Keratinocyte (primary cell): ENCODE measurements at regions not wholly inside any gene's neighbourhood (a gene's known extent, or its start where the extent isn't known, plus 50 kb on each side); places are given as distances from the start of the nearest gene placed in this dataset.

Experiments used
- DNase-seq: peaks from one replicate; pipeline ENCODE4 v3.0.0-alpha.2; 2011; ENCODE audit warnings: low read depth, missing footprints, low spot score
- FAIRE-seq: peaks from 2 replicates; lab custom pipeline; 2011; peaks lifted over from hg19 to GRCh38; lab: Jason Lieb, UNC
- H2AFZ ChIP-seq: 2 replicates; pipeline ENCODE4 v1.6.0; 2012; ENCODE audit warnings: low read length, control low read depth, inconsistent platforms; ENCODE audit not compliant: control insufficient read depth
- H3K27ac ChIP-seq: 2 replicates; pipeline ENCODE4 v1.5.1; 2011; ENCODE audit warnings: low read length; ENCODE audit not compliant: control insufficient read depth, insufficient read depth
- H3K27me3 ChIP-seq: 3 replicates; pipeline ENCODE4 v1.6.0; 2011; ENCODE audit warnings: low read length; ENCODE audit not compliant: control insufficient read depth, insufficient read depth; ENCODE audit errors: extremely low read depth
- H3K36me3 ChIP-seq, 2 experiments: 2 replicates in 1 of 2; 3 replicates in 1 of 2; pipeline ENCODE4 v1.5.1; 2011; ENCODE audit warnings: low read length in 2 of 2, mild to moderate bottlenecking in 1 of 2; ENCODE audit not compliant: control insufficient read depth in 2 of 2, insufficient read depth in 2 of 2; ENCODE audit errors: extremely low read depth in 1 of 2
- H3K4me1 ChIP-seq: 3 replicates; pipeline ENCODE4 v1.5.1; 2011; ENCODE audit warnings: low read length; ENCODE audit not compliant: control insufficient read depth, insufficient read depth; ENCODE audit errors: extremely low read depth
- H3K4me2 ChIP-seq: 3 replicates; pipeline ENCODE4 v1.6.0; 2011; ENCODE audit warnings: low read depth, low read length; ENCODE audit not compliant: control insufficient read depth, insufficient read depth; ENCODE audit errors: extremely low read depth
- H3K4me3 ChIP-seq, 3 experiments: fragments of 200-600 bp in 1 of 3; sonication (generic) in 1 of 3; 2 replicates in 2 of 3; 3 replicates in 1 of 3; pipeline ENCODE4 v1.5.1; 2011 to 2016; ENCODE audit warnings: low read length in 3 of 3, mild to moderate bottlenecking in 3 of 3, control low read depth in 2 of 3, inconsistent platforms in 1 of 3, low read depth in 1 of 3, mixed read lengths in 1 of 3, mixed run types in 1 of 3, moderate library complexity in 1 of 3; ENCODE audit not compliant: control insufficient read depth in 2 of 3, insufficient read depth in 2 of 3; ENCODE audit errors: extremely low read depth in 1 of 3
- H3K79me2 ChIP-seq: 2 replicates; pipeline ENCODE4 v1.6.0; 2012; ENCODE audit warnings: low read length; ENCODE audit not compliant: control insufficient read depth, insufficient read depth
- H3K9ac ChIP-seq: 3 replicates; pipeline ENCODE4 v1.6.0; 2011; ENCODE audit warnings: low read length; ENCODE audit not compliant: control insufficient read depth, insufficient read depth; ENCODE audit errors: extremely low read depth
- H3K9me1 ChIP-seq: 3 replicates; pipeline ENCODE4 v1.6.0; 2011; ENCODE audit warnings: low read length; ENCODE audit not compliant: control insufficient read depth, insufficient read depth; ENCODE audit errors: extremely low read depth
- H3K9me3 ChIP-seq: 2 replicates; pipeline ENCODE4 v1.5.1; 2012; ENCODE audit warnings: low read depth, low read length; ENCODE audit not compliant: control insufficient read depth
- H4K20me1 ChIP-seq: 3 replicates; pipeline ENCODE4 v1.6.0; 2011; ENCODE audit warnings: low read length; ENCODE audit not compliant: control insufficient read depth, insufficient read depth; ENCODE audit errors: extremely low read depth
- CTCF ChIP-seq, 3 experiments: IDR thresholded peaks in 1 of 3; conservative IDR thresholded peaks in 1 of 3; optimal IDR thresholded peaks in 1 of 3; 2 replicates in 2 of 3; 3 replicates in 1 of 3; pipeline versions ENCODE3 to v1.5.1; 2011; ENCODE audit warnings: low read length in 3 of 3, mild to moderate bottlenecking in 3 of 3, moderate library complexity in 2 of 3, control low read depth in 1 of 3, inconsistent platforms in 1 of 3; ENCODE audit not compliant: insufficient read depth in 2 of 3; ENCODE audit errors: extremely low read depth in 1 of 3
- EZH2 ChIP-seq: IDR thresholded peaks from one replicate; pipeline ENCODE4 v1.6.1; 2012; ENCODE audit warnings: inconsistent platforms, mild to moderate bottlenecking, low read length, moderate library complexity
- dilution Hi-C: fragments of 300-500 bp; cut with MboI; formaldehyde crosslinking; loops from one replicate; pipeline ENCODE4 v1.7.0; 2020; ENCODE audit warnings: low sequenced_read_pairs; ENCODE audit not compliant: extremely low pct_ligation_motif_present

DNA sequence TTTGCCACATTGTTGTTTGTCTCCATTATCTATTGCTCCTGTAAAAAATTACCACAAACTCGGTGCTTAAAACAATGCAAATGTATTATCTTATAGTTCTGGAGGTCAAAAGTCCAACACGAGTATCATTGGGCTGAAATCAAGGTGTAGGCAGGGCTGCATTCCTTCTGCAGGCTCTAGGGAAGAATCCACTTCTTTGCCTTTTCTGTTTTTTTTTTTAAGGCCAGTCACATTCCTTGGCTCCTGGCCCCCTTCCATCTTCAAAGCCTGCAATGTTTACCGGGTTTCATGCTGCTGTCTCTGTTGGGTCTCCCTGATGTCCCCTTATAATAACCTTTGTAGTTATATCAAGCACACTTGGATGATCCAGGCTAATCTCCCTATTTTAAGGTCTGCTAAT lies 212.7 kb downstream of the PTBP2 start:
- no peaks in the 10 kb centered on the region for H3K27me3 ChIP-seq
- no peak overlapping the region for H3K4me3 ChIP-seq
- no peak overlapping the region for H3K4me2 ChIP-seq
- dilution Hi-C loops = no loop called here
- no peaks in the 10 kb centered on the region for H3K36me3 ChIP-seq
- no peaks in the 10 kb centered on the region for H4K20me1 ChIP-seq
- H3K9me3 ChIP-seq = no peaks in the 10 kb centered on the region
- H3K27ac ChIP-seq = no peak overlapping the region
- TF ChIP-seq EZH2 (no peak), CTCF (optimal IDR thresholded peaks at IDR 0.05 in 1 of 3, IDR thresholded peaks at IDR 0.05 in 1 of 3, conservative IDR thresholded peaks at IDR 0.05 in 1 of 3; ENCODE audit: extremely low read depth in 1 of 3, insufficient read depth in 2 of 3, low read length in 3 of 3) (no peak)
- H3K9me1 ChIP-seq = no peaks in the 10 kb centered on the region
- FAIRE-seq (no peak), DNase-seq (no peak)
- no peaks in the 10 kb centered on the region for H3K4me1 ChIP-seq
- H3K9ac ChIP-seq = no peak overlapping the region
- no peak overlapping the region for H2AFZ ChIP-seq
- H3K79me2 ChIP-seq = no peaks in the 10 kb centered on the region

DNA sequence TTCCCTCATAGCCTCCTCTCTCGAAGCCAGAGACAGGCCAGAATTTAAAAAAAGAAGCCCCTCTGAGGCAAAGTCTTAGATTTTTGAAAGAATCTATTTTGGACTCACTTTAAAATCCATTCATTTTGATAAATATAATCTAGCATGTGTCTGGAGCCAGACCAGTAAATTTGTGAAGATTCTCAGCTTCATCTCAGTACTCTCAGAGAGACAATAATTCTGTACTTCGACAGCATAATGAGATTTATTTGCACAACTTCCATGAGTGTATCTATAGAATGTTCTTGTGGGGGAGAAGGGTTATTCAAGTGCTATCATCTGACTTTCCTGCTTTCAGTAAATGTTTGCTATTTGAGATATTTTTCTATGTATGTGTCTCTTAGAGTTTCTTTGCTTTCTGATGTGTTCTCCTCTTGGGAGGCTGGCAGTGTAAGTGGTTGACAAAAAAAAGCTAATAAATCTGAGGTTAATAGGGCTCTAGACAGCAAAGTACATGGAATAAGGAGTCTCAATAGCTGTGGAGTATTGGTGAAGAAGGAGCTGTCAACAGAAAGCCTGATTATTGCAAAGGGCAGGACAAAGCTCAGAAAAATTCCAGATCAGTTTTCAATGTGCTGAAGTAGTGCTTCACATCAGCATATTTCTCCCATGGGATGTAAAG lies 223.0 kb downstream of the PTBP2 start:
- dilution Hi-C loops = no loop called here
- H3K36me3 ChIP-seq = no peaks in the 10 kb centered on the region
- H3K27me3 ChIP-seq = no peaks in the 10 kb centered on the region
- no peaks in the 10 kb centered on the region for H3K79me2 ChIP-seq
- no peak overlapping the region for H2AFZ ChIP-seq
- no peaks in the 10 kb centered on the region for H4K20me1 ChIP-seq
- TF ChIP-seq CTCF (optimal IDR thresholded peaks at IDR 0.05 in 1 of 3, IDR thresholded peaks at IDR 0.05 in 1 of 3, conservative IDR thresholded peaks at IDR 0.05 in 1 of 3; ENCODE audit: extremely low read depth in 1 of 3, insufficient read depth in 2 of 3, low read length in 3 of 3) (no peak), EZH2 (no peak)
- H3K4me2 ChIP-seq = no peak overlapping the region
- FAIRE-seq (no peak), DNase-seq (no peak)
- H3K4me3 ChIP-seq = no peak overlapping the region
- no peaks in the 10 kb centered on the region for H3K4me1 ChIP-seq
- no peak overlapping the region for H3K9ac ChIP-seq
- no peaks in the 10 kb centered on the region for H3K9me1 ChIP-seq
- H3K27ac ChIP-seq = no peak overlapping the region
- no peaks in the 10 kb centered on the region for H3K9me3 ChIP-seq
